ENCODE measurements at regions not wholly inside any gene's neighbourhood (a gene's known extent, or its start where the extent isn't known, plus 50 kb on each side); places are given as distances from the start of the nearest gene placed in this dataset.

DNA sequence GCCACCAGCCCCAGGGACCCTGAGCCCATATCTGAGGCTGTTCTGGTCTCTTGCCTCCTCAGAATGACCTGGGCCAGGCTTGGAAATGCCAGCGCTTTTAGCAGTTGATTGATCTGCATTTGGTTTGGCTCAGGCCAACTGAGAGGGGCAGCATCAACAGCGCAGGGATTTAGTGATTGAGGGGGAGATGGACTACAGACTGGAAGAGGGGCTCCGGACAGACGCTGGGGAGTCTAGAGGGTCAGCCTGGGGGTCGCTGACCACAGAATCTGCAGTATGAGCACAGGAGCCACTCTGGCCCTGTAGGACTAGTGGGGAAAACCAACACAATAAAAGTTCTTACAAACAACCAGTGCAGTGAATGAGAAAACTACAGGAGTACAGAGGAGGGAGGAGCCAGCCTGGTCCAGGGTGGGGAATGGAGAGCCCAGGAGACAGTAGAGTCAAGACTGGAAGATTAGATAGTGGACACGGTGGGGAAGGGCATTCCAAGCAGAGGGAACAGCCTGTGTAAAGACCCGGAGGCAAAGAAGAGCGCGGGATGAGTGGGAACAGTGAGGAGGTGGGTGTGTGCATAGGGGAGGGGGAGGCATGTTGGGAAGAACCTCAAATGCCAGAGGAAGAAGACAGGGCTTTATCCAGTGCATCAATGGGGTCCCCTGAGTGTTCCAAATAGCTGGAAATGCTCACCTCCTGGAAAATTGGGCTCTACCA is 128.9 kb downstream of the MRM1 start:
- Histone ChIP-seq H3K9me3 (no peaks in the 10 kb centered on the region), H3K4me1 (no peaks in the 10 kb centered on the region), H3K36me3 (no peaks in the 10 kb centered on the region), H3K27me3 (peaks cover 29 to 38% (median 32%) of the 10 kb centered on the region in 3 donors), H3K4me3 (no peak overlapping the region), H3K27ac (no peak overlapping the region)
- no peak for ATAC-seq
- intact Hi-C loops (cut with DNase I; ENCODE audit: low total_unique reads) = no loop called here
- no peak for TF ChIP-seq POLR2A (IDR thresholded peaks at IDR 0.05)
- no peak for TF ChIP-seq CTCF (IDR thresholded peaks at IDR 0.05 in 4 of 5, conservative IDR thresholded peaks at IDR 0.05 in 1 of 5)
- DNase-seq = no peak
- in situ Hi-C loops (cut with MboI; ENCODE audit: low sequenced_read_pairs in 4 of 4) = no loop called here

DNA sequence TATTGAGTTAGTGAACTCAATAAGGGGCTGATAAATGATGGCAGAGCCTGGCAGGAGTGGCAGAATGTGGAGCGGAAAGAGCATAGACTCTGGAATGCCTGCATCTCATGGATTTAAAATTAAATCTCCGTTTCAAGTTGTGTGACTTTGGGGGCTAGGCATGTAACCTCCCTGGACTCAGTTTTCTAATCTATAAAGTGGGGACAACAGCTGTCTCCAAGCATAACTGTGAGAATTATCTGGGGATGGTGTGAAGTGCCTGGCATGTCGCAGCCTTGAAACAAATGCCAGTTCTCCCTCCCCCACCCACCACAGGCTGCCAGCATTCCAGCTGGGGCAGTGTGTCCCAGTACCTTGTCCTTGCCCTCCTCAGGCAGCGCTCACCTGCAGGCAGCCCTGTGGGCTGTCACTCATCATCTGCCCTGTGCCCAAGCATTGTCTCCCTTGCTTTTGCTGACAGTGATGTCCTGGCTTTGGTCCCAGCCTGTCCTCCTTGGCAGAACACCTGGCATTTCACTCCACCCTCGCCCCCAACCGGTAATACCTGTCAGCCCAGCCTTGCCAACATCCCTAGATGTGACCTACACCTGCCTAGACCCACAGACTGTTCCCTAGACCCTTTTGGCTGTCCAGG is 129.6 kb downstream of the MRM1 start:
- H3K4me1 ChIP-seq = no peaks in the 10 kb centered on the region
- no peaks in the 10 kb centered on the region for H3K36me3 ChIP-seq
- H3K9me3 ChIP-seq = no peaks in the 10 kb centered on the region
- no peak for DNase-seq
- intact Hi-C loops (cut with DNase I; ENCODE audit: low total_unique reads) = no loop called here
- no peak overlapping the region for H3K4me3 ChIP-seq
- in situ Hi-C loops (cut with MboI; ENCODE audit: low sequenced_read_pairs in 4 of 4) = no loop called here
- no peak for ATAC-seq
- no peak overlapping the region for H3K27ac ChIP-seq
- TF ChIP-seq CTCF (IDR thresholded peaks at IDR 0.05 in 4 of 5, conservative IDR thresholded peaks at IDR 0.05 in 1 of 5) = no peak
- TF ChIP-seq POLR2A (IDR thresholded peaks at IDR 0.05) = no peak
- H3K27me3 ChIP-seq = peaks cover 29 to 38% (median 32%) of the 10 kb centered on the region in 3 donors

DNA sequence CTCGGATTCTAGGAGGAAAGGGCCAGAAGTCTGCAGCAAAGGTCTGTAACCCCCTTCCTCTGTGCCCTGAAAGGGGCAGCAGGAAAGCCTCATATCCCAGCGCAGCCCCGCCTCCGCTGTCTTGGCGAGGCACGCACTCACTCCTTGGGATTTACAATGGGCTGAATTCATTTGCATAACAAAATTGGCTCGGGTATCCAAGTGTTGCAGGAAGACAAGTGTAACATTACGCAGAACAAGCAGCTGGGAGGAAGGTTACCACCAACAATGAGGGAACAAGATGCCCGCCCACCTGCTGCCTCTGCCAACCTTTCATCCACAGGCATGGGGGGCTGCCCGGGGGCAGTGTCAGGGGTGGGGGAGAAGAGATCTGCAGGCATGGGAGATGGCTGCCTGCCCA is 130.4 kb downstream of the MRM1 start:
- intact Hi-C loops (cut with DNase I; ENCODE audit: low total_unique reads) = no loop called here
- Histone ChIP-seq H3K36me3 (no peaks in the 10 kb centered on the region), H3K9me3 (no peaks in the 10 kb centered on the region), H3K27ac (no peak overlapping the region), H3K27me3 (peaks cover 29 to 38% (median 30%) of the 10 kb centered on the region in 3 donors), H3K4me1 (no peaks in the 10 kb centered on the region), H3K4me3 (no peak overlapping the region)
- DNase-seq (no peak), ATAC-seq (no peak)
- in situ Hi-C loops (cut with MboI; ENCODE audit: low sequenced_read_pairs in 4 of 4) = no loop called here
- TF ChIP-seq POLR2A (IDR thresholded peaks at IDR 0.05) (no peak), CTCF (IDR thresholded peaks at IDR 0.05 in 4 of 5, conservative IDR thresholded peaks at IDR 0.05 in 1 of 5) (no peak)

DNA sequence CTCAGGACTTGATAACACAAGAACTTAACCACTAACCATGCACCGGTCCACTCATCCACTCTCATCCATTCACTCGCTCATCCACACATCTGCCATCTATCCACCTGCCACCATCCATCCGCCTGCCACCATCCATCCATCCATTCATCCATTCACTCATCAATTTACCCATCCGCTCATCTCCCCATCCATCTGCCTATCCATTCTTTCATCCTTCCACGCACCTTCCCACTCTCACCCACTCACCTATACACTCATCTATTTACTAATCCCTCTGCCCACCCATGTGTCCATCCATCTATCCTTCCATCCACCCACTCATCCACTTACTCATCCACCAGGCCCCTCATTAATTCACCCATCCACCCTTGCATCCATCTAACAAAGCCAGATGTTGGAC is 131.0 kb downstream of the MRM1 start:
- no peak for DNase-seq
- ATAC-seq = no peak
- intact Hi-C loops (cut with DNase I; ENCODE audit: low total_unique reads) = no loop called here
- Histone ChIP-seq H3K4me1 (no peaks in the 10 kb centered on the region), H3K27ac (no peak overlapping the region), H3K4me3 (no peak overlapping the region), H3K36me3 (no peaks in the 10 kb centered on the region), H3K9me3 (no peaks in the 10 kb centered on the region), H3K27me3 (peaks cover 28 to 33% (median 30%) of the 10 kb centered on the region in 3 donors)
- TF ChIP-seq CTCF (IDR thresholded peaks at IDR 0.05 in 4 of 5, conservative IDR thresholded peaks at IDR 0.05 in 1 of 5) (no peak), POLR2A (IDR thresholded peaks at IDR 0.05) (no peak)
- in situ Hi-C loops (cut with MboI; ENCODE audit: low sequenced_read_pairs in 4 of 4) = no loop called here
